GF-D8 (cell line): ENCODE measurements at regions not wholly inside any gene's neighbourhood (a gene's known extent, or its start where the extent isn't known, plus 50 kb on each side); places are given as distances from the start of the nearest gene placed in this dataset.
"Not testable (repeated sequence)": the region's sequence is repeated elsewhere in the genome, so short reads cannot be mapped to it uniquely, and the experiment has no call there.

Source experiments
- DNase-seq: peaks from one replicate; lab custom pipeline; 2025; lab: John Stamatoyannopoulos, UW

DNA sequence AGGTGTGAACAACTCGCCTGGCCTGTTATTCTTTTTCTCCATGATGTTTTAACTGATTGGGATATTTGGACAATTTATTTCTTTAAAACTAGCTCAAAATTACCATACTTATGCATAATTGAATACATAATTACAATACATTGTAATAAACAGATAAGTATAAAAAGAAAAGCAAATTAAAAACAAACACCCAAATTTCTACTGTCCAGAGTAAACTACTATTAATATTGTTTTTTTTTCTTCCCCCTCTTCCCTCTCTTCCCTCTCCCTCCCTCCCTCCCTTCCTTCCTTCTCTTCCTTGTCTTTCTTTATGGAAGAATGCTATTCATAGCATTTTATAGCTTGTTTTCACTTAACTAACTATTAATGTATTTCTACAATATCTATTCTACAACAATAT is 117.7 kb upstream of the IVNS1ABP start:
- DNase-seq: no peak

DNA sequence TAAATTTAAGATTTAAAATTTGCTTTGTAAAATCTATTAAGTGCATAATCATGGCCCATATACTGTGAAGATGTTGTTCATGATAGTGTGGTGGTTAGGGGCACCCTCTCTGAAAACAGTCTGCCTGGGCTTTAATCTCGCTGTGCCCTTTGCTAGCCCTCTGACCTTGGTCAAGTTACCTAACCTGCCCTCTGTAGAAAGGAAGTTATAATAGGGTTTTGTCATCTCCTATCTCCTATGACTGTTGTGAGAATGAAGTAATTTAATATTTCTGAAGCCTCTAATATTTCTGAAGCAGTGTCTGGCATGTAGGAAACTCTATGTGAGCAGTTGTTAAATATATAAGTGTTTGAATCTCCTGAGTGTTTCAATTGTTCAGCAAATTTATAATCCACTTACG is 116.6 kb upstream of the IVNS1ABP start:
- DNase-seq: no peak

GRCh38 chr1:185432948-185433347 is 115.9 kb upstream of the IVNS1ABP start:
- no peak for DNase-seq

GRCh38 chr1:185431612-185432011 is 114.6 kb upstream of the IVNS1ABP start:
- no peak for DNase-seq

GRCh38 chr1:185429668-185430067 is 112.6 kb upstream of the IVNS1ABP start:
- DNase-seq: not testable (repeated sequence)

- no peak for DNase-seq
These were observed 110.7 kb upstream of the IVNS1ABP start for GRCh38 chr1:185427776-185428175.

DNA sequence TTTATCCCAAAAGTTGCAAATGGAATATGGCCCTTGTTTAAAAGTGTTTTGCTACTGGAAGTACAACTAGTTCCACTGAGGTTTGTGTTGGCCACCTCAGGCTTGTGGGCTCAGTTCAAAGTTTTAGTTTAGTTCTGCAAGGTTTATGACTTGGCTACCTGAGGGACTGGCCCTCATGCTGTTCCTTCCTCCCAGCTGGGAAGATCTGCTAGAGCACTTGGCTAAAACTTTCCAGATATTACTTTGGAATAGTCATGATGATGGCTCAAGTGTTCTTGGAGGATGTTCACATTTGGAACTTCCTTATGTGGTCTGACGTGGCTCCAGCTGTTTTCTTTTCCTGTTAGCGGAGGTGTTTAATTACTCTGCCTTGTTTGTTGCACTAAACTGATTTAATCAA is 110.2 kb upstream of the IVNS1ABP start:
- no peak for DNase-seq

DNA sequence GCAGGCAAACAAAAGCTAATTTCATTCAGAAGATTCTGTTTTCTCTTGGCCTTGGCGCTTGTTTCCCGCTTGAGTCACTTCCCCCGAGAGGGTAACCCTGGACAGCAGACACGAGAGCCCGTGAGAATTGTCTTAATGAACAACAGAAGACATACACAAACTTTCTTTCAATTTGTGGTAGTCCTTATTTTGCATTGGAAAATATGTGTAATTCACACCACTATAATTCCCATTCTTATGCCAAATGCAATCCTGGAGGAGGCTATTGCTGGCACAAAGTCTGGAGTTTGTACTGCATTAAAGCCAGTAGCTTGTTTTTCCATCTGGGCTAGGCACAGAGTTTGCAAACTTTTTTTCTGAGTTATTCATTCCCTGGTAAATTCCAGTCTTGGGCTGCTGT is 109.8 kb upstream of the IVNS1ABP start:
- no peak for DNase-seq

DNA sequence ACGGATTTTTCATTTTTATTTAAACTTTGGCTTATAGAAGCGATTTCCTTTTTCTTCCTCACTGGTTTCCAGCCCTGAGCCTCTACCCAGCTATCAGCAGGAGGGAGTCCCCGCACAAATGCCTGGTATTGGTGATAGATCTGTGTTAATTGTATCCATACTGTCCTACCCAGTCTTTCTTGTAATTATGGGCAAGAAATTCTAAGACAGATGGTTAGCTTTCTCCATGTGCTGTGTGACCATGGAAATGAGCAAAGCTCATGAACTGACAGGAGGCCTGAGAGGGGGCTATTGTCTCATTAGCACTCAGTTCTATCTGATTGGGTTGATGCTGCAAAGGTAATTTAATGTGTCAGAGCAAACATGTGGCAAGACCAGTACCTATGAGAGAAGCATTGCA is 108.1 kb upstream of the IVNS1ABP start:
- no peak for DNase-seq

- DNase-seq: no peak
These were observed 104.6 kb upstream of the IVNS1ABP start for GRCh38 chr1:185421485-185422107.

DNA sequence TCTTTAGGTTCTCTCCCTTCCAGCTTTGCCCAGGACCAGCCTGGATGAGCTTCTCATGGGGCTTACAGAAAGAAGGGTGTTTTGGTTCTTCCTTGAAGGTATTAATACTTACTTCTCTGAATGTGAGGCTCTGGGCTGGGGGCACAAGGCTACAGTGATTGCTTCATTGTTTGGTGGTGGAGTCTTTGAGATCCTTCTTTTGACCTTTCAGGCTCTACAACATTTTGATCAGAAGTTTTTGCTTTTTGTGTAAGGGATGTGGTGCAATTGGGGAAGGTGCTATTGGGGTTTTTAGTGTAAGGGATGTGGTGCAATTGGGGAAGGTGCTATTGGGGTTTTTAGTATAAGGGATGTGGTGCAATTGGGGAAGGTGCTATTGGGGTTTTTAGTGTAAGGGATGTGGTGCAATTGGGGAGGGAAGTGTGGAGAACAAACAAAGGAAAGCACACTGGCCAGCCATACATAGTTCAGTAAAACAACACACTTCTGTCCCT is 103.6 kb upstream of the IVNS1ABP start:
- DNase-seq: no peak

- no peak for DNase-seq
These were observed 102.7 kb upstream of the IVNS1ABP start for GRCh38 chr1:185419718-185420117.

DNA sequence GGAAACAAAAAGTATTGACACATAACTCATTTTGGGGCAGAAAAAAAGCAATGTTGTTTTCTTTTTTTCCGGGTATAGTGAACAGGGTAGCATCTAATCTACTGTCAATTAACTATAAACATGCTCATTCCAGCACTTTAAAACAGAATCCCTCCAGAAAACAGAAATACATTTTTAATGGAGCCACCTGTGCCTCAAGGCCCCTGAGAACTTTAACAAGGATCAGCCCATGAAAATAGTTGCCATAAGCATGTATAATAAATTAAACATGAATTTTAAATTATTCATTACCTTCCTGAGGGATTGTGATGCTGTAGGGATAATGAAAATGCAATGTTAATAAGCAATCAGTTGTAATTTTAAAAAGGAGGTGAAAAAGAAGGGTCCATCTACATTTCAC is 101.4 kb upstream of the IVNS1ABP start:
- no peak for DNase-seq

- no peak for DNase-seq
These were observed 95.5 kb upstream of the IVNS1ABP start for GRCh38 chr1:185412385-185413087.

DNA sequence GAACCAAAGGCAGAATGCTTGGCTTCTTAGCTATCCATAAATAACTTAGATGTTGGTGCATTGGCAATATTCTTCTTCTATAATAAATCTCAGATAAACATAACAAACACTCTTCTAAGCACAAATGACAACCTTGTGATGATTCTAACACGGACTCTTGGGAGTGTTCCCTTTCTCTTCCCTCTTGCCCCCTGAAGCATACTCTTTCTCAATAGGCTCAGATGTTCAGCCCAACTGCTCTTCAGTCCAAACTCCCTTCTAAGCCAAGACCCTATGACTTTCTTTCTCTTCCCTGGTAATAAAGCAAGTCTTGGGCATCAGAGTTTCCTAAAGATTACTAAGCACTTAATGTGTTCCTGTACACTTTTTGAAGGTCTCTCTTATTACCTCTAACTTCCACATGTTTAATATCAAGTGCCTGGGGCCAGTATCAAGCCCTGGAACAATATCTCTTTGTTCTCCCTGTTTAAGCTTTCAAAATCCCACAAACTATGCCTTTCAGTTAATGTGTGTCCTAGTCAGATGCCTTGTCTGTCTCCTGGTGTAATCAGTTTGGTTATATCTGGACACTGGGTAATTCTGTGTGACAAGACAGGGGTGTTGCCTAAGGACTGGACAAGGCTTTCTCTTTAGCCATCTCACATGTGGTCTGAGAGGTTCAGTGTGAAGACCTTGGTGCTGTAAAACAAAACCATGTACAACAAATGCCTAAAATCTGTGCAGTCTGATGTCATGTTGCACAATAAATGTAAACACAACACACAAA is 92.9 kb upstream of the IVNS1ABP start:
- DNase-seq: no peak

DNA sequence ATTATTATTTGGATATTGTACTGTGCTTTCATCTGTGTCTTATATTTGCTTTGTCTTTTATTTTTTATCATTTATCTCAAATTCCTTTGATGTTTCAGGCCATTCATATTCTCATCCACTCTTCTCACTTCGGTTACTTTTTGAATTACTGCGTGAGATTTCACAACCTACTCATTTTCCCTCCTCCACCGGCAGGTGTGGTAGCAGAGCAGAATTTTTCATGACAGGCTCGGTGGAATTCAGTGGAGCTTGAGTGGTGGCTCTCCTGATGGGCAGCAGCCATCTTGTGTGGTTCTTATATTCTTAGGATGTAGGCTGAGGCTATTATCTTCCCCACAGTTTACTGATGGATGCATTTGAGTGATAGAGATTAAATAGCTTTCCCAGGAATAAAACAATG is 92.3 kb upstream of the IVNS1ABP start:
- no peak for DNase-seq

GRCh38 chr1:185408700-185409270 is 91.7 kb upstream of the IVNS1ABP start:
- no peak for DNase-seq

GRCh38 chr1:185406691-185407009 is 89.6 kb upstream of the IVNS1ABP start:
- DNase-seq: no peak

DNA sequence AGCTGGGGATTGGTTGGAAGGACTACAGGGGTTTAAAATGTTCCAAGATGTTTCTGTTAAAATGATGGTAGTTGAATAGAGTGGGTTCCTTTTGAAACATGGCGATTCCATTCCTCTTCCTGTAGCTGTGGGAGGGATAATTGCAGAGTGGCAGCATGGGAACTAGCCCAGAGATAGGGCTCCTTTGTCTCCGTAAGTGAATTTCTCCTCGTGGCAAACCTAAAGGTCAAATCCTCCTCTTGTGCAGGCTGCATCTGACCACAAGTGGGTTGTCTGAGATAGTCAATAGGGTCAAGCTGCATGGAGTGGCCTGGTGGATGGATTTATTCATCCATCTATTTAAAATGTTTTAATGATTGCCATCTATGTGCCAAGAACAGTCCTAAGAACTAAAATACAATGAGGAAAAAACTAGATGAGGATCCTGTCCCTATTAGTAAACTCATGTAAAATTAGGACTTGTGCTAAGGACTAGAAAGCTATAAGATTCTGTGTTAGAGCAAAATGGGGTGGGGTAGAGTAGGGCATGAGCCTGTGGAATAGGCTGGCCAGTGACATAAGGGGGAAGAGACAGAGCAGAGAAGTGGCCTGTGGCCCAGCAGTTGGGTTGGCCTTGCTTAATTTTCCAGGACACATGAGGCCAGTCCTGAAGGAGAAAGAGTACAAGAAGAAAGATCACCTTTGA is 89.1 kb upstream of the IVNS1ABP start:
- no peak for DNase-seq

GRCh38 chr1:185404907-185405568 is 88.0 kb upstream of the IVNS1ABP start:
- DNase-seq: no peak

DNA sequence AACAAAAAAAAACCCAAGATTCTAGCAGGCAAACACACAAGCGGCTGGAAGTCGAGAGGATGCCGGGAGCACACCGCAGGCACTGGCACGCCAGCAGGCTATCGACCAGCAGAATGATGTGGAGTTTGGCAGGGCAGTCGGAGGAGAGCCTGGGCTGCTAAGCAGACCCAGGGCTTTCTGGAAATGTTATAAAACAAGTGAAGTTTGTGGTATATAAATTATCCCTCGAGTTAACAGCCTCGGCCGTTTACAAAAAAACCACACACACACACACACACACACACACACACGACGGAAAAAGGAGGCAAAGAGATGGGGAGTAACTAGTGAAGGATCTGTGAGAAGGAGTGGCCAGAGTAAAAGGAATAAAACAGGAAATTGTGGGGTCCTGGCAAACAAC is 87.2 kb upstream of the IVNS1ABP start:
- no peak for DNase-seq

DNA sequence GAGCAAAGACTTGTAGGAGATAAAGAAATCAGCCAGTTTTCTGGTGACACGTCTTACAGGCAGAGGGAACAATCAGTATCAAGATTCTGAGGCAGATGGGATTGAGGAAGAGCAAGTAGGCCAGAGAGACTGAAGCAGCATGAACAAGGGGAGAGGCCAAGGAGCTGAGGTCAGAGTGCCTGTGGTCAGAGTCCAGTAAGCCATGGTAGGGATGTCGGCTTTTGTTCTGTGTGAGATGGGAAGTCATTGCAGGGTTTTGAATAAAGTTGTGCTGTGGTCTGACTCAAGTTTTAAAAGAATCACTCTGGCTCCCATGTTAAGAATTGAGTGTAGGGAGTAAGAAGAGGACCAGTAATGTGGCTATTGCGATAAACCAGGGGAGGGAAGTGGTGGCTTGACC is 85.9 kb upstream of the IVNS1ABP start:
- DNase-seq: no peak
